Left lung (tissue), 4 donors: ENCODE measurements at regions not wholly inside any gene's neighbourhood (a gene's known extent, or its start where the extent isn't known, plus 50 kb on each side); places are given as distances from the start of the nearest gene placed in this dataset.
A peak's percentile ranks its signal among the peaks of the same experiment; 100 is the strongest.

Experiments used
- ATAC-seq: fragments of 200-7000 bp; cut with Tn5 transposase; one replicate; pipeline ENCODE4 v1.9.1; 2020; ENCODE audit warnings: moderate library complexity
- DNase-seq, 4 donors: peaks; one replicate each; pipeline ENCODE4 v3.0.0-alpha.2; 2013 to 2020
- H3K27ac ChIP-seq, 2 donors: fragments of 200-600 bp; sonication (generic) in 1 of 2; one replicate each; pipeline versions ENCODE4 v1.5.0 to v1.8.0; 2020 to 2021
- H3K27me3 ChIP-seq, 2 donors: fragments of 200-600 bp; sonication (generic) in 1 of 2; one replicate each; pipeline versions ENCODE4 v1.5.0 to v1.8.0; 2020 to 2021
- H3K36me3 ChIP-seq, 2 donors: fragments of 200-600 bp; sonication (generic) in 1 of 2; one replicate each; pipeline versions ENCODE4 v1.5.0 to v1.8.0; 2020 to 2021
- H3K4me1 ChIP-seq, 2 donors: fragments of 200-600 bp; one replicate each; pipeline ENCODE4 v1.8.0; 2021
- H3K4me3 ChIP-seq, 2 donors: fragments of 200-600 bp; sonication (generic) in 1 of 2; one replicate each; pipeline versions ENCODE4 v1.5.0 to v1.8.0; 2020 to 2021; ENCODE audit warnings: mild to moderate bottlenecking in 1 of 2
- H3K9me3 ChIP-seq, 2 donors: fragments of 200-600 bp; sonication (generic) in 1 of 2; one replicate each; pipeline versions ENCODE4 v1.5.0 to v1.8.0; 2020 to 2021
- CTCF ChIP-seq, 2 donors: fragments of 200-600 bp; sonication (generic) in 1 of 2; IDR thresholded peaks; one replicate each; pipeline versions ENCODE4 v1.5.0 to v1.8.0; 2021; ENCODE audit warnings: antibody characterized with exemption in 2 of 2
- intact Hi-C, 2 donors: fragments of 100-400 bp; cut with DNase I; formaldehyde crosslinking; loops; one replicate each; pipeline versions ENCODE4 v1.11.2 to v1.14.2; 2022
- donor health status: DM: no; HTN: yes; CAD: no.
- donor health status: DM: no; HTN: no; CAD: no.

- no peak for DNase-seq
- H3K4me3 ChIP-seq = no peak overlapping the region
- no peaks in the 10 kb centered on the region for H3K27me3 ChIP-seq
- intact Hi-C loops = no loop called here
- no peak overlapping the region for H3K27ac ChIP-seq
- no peak for ATAC-seq
- H3K36me3 ChIP-seq = no peaks in the 10 kb centered on the region
- H3K9me3 ChIP-seq = no peaks in the 10 kb centered on the region
- H3K4me1 ChIP-seq = no peaks in the 10 kb centered on the region
- TF ChIP-seq CTCF (IDR thresholded peaks at IDR 0.05) = no peak
Measured at GRCh38 chr5:13263701-13264100, 680.8 kb downstream of the DNAH5 start.

GRCh38 chr5:13253111-13253510, 691.4 kb downstream of the DNAH5 start:
- no peaks in the 10 kb centered on the region for H3K27me3 ChIP-seq
- H3K36me3 ChIP-seq = no peaks in the 10 kb centered on the region
- DNase-seq (no peak), ATAC-seq (no peak)
- TF ChIP-seq CTCF (IDR thresholded peaks at IDR 0.05) = no peak
- intact Hi-C loops = no loop called here
- no peak overlapping the region for H3K27ac ChIP-seq
- H3K4me1 ChIP-seq = no peaks in the 10 kb centered on the region
- H3K4me3 ChIP-seq = no peak overlapping the region
- no peaks in the 10 kb centered on the region for H3K9me3 ChIP-seq

DNA sequence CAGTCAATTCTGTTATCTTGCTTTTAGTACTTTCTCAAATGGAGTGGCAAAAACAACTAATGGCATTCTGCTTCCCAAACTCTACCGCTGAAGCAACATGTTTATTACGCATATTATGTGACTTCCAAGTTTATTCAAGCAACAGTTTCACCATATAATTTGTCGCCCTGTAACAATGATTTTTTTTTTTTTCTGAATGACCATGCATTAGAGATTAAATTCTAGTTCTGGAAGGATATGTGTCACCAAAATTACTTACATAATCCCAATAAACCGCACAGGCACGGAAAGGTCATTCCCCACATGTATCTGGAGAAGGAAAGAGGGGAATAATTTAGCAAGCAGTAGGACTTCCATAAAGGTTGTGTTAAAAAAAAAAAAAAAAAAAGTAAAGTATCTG, 691.8 kb downstream of the DNAH5 start:
- intact Hi-C loops = no loop called here
- Histone ChIP-seq H3K4me3 (no peak overlapping the region), H3K36me3 (no peaks in the 10 kb centered on the region), H3K27ac (no peak overlapping the region), H3K4me1 (no peaks in the 10 kb centered on the region), H3K9me3 (no peaks in the 10 kb centered on the region), H3K27me3 (no peaks in the 10 kb centered on the region)
- ATAC-seq (no peak), DNase-seq (no peak)
- TF ChIP-seq CTCF (IDR thresholded peaks at IDR 0.05) = no peak

GRCh38 chr5:13251623-13252376, 692.7 kb downstream of the DNAH5 start:
- no peak for DNase-seq
- TF ChIP-seq CTCF (IDR thresholded peaks at IDR 0.05) = no peak
- Histone ChIP-seq H3K36me3 (no peaks in the 10 kb centered on the region), H3K4me3 (no peak overlapping the region), H3K4me1 (no peaks in the 10 kb centered on the region), H3K27ac (no peak overlapping the region), H3K9me3 (no peaks in the 10 kb centered on the region), H3K27me3 (no peaks in the 10 kb centered on the region)
- ATAC-seq = no peak
- intact Hi-C loops = no loop called here

- H3K36me3 ChIP-seq = no peaks in the 10 kb centered on the region
- H3K27ac ChIP-seq = no peak overlapping the region
- TF ChIP-seq CTCF (IDR thresholded peaks at IDR 0.05) = peak in 1 of 2 donors; percentile 17
- no peaks in the 10 kb centered on the region for H3K4me1 ChIP-seq
- peaks cover 0 to 2% of the 10 kb centered on the region in 2 donors for H3K9me3 ChIP-seq
- no peak for ATAC-seq
- no peak overlapping the region for H3K4me3 ChIP-seq
- intact Hi-C loops = no loop called here
- no peak for DNase-seq
- no peaks in the 10 kb centered on the region for H3K27me3 ChIP-seq
Measured at GRCh38 chr5:13250464-13251291, 693.8 kb downstream of the DNAH5 start.
